Body of pancreas (tissue), 4 donors: ENCODE measurements at regions not wholly inside any gene's neighbourhood (a gene's known extent, or its start where the extent isn't known, plus 50 kb on each side); places are given as distances from the start of the nearest gene placed in this dataset.

Experiments
- POLR2A ChIP-seq, 3 donors: fragments of 450-650 bp; IDR thresholded peaks; one replicate each; pipeline ENCODE4 v1.6.1; 2016; ENCODE audit warnings: antibody characterized with exemption in 3 of 3, mild to moderate bottlenecking in 2 of 3
- TF ChIP-seq, protein P1 (sequence below), 7 experiments: fragments of 450-650 bp in 4 of 7; fragments of 200-600 bp in 3 of 7; sonication (generic) in 3 of 7; IDR thresholded peaks; one replicate each; pipeline ENCODE4 v1.5.1; 2016 to 2019; ENCODE audit warnings: antibody characterized with exemption in 7 of 7

DNA sequence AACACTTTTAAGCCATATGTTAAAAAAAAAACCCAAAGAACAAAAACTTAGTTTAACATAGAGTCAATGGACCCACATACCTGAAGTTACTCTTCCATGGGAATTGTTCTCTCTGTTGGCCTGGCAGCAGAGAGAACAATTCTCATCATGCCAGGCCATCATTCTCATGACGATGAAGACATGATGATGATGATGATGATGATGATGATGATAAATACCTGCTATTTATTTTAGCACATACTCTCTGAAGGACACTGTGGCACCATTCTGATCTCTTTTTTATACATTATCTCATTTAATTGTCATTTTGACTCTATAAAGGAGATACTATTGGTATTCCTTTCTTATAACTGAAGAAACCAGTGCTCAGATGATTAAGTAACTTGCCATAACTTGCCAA is 366.9 kb downstream of the MFSD1 start:
- TF ChIP-seq, protein P1, sequence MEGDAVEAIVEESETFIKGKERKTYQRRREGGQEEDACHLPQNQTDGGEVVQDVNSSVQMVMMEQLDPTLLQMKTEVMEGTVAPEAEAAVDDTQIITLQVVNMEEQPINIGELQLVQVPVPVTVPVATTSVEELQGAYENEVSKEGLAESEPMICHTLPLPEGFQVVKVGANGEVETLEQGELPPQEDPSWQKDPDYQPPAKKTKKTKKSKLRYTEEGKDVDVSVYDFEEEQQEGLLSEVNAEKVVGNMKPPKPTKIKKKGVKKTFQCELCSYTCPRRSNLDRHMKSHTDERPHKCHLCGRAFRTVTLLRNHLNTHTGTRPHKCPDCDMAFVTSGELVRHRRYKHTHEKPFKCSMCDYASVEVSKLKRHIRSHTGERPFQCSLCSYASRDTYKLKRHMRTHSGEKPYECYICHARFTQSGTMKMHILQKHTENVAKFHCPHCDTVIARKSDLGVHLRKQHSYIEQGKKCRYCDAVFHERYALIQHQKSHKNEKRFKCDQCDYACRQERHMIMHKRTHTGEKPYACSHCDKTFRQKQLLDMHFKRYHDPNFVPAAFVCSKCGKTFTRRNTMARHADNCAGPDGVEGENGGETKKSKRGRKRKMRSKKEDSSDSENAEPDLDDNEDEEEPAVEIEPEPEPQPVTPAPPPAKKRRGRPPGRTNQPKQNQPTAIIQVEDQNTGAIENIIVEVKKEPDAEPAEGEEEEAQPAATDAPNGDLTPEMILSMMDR (IDR thresholded peaks at IDR 0.05) = no peak
- no peak for TF ChIP-seq POLR2A (IDR thresholded peaks at IDR 0.05)
